Adrenal gland (tissue), 9 donors: ENCODE measurements at regions not wholly inside any gene's neighbourhood (a gene's known extent, or its start where the extent isn't known, plus 50 kb on each side); places are given as distances from the start of the nearest gene placed in this dataset.

Experiments used
- DNase-seq, 7 donors: peaks; one replicate each; pipeline ENCODE4 v3.0.0-alpha.2; 2019 to 2020
- H3K27ac ChIP-seq, 5 donors: fragments of 200-600 bp; sonication (generic) in 4 of 5; 1 replicate in 3 of 5; 2 replicates in 2 of 5; pipeline versions ENCODE4 v1.5.1 to v1.8.0; 2016 to 2020; ENCODE audit warnings: mild to moderate bottlenecking in 1 of 5
- H3K27me3 ChIP-seq: fragments of 200-600 bp; 2 replicates; pipeline ENCODE4 v1.8.0; 2021
- H3K36me3 ChIP-seq, 2 donors: fragments of 200-600 bp; replicated peaks in 1 of 2; 1 replicate in 1 of 2; 2 replicates in 1 of 2; pipeline versions ENCODE4 v1.5.1 to v1.8.0; 2018 to 2022
- H3K4me1 ChIP-seq, 2 donors: fragments of 200-600 bp; replicated peaks in 1 of 2; 1 replicate in 1 of 2; 2 replicates in 1 of 2; pipeline versions ENCODE4 v1.5.1 to v1.8.0; 2018 to 2021
- H3K4me3 ChIP-seq, 4 donors: fragments of 200-600 bp; sonication (generic) in 3 of 4; one replicate each; pipeline ENCODE4 v1.5.1; 2016 to 2018
- H3K9me3 ChIP-seq, 3 donors: fragments of 200-600 bp; sonication (generic) in 1 of 3; replicated peaks in 1 of 3; 1 replicate in 2 of 3; 2 replicates in 1 of 3; pipeline versions ENCODE4 v1.5.1 to v1.8.0; 2016 to 2021
- POLR2A ChIP-seq, 2 donors: fragments of 450-650 bp; IDR thresholded peaks; one replicate each; pipeline ENCODE4 v1.6.1; 2017; ENCODE audit warnings: antibody characterized with exemption in 2 of 2, mild to moderate bottlenecking in 2 of 2, moderate library complexity in 1 of 2
- WGBS, 4 donors: extraction: QIAGEN DNeasy Blood & Tissue Kit in 2 of 4; methylation state at CpG; one replicate each; pipeline versions ENCODE4 v1.1.5 to v1.1.7; 2013 to 2017; 5-methylcytosine and 5-hydroxymethylcytosine counted together
- intact Hi-C, 2 donors: fragments of 100-400 bp; cut with DNase I; formaldehyde crosslinking; loops; one replicate each; pipeline versions ENCODE4 v1.14.1 to v1.15.0; 2022 to 2023
- TF ChIP-seq, protein P1 (sequence below), 6 experiments: fragments of 450-650 bp in 4 of 6; fragments of 200-600 bp in 2 of 6; sonication (generic) in 1 of 6; IDR thresholded peaks; 1 replicate in 5 of 6; 2 replicates in 1 of 6; pipeline versions ENCODE4 v1.5.1 to v1.8.0; 2016 to 2021; ENCODE audit warnings: antibody characterized with exemption in 6 of 6, mild to moderate bottlenecking in 2 of 6, moderate library complexity in 1 of 6
- donor health status: healthy with polysubstance abuse.
- donor health status: Bipolar disorder and iron deficiency.
- donor health status: DM: yes; HTN: yes; CAD: no.
- donor health status: DM: no; HTN: no; CAD: no.
- donor health status: DM: no; HTN: no; CAD: no.

DNA sequence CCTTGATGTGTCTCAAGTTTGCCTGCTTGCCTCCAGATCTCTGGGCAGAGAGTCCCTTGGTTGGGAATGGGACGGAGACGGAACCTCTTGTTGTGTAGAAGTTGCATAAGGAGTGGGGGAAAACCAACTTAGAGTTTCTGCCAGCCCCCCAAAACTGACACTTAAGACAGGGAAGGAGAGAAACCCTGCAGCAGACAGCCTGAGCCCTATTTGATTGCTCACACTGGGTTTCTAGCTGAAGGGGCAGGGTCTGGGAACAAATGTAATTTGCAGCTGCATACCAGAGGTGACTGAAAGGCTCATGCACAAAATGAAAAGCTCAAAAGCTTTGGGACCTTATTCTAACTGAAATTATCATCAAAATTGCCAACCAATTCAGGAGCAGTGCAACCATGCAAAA, 254.5 kb downstream of the RASEF start:
- Histone ChIP-seq H3K4me3 (no peak overlapping the region), H3K27me3 (no peaks in the 10 kb centered on the region), H3K36me3 (no peaks in the 10 kb centered on the region), H3K9me3 (no peaks in the 10 kb centered on the region), H3K27ac (no peak overlapping the region), H3K4me1 (no peaks in the 10 kb centered on the region)
- TF ChIP-seq, protein P1, sequence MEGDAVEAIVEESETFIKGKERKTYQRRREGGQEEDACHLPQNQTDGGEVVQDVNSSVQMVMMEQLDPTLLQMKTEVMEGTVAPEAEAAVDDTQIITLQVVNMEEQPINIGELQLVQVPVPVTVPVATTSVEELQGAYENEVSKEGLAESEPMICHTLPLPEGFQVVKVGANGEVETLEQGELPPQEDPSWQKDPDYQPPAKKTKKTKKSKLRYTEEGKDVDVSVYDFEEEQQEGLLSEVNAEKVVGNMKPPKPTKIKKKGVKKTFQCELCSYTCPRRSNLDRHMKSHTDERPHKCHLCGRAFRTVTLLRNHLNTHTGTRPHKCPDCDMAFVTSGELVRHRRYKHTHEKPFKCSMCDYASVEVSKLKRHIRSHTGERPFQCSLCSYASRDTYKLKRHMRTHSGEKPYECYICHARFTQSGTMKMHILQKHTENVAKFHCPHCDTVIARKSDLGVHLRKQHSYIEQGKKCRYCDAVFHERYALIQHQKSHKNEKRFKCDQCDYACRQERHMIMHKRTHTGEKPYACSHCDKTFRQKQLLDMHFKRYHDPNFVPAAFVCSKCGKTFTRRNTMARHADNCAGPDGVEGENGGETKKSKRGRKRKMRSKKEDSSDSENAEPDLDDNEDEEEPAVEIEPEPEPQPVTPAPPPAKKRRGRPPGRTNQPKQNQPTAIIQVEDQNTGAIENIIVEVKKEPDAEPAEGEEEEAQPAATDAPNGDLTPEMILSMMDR (IDR thresholded peaks at IDR 0.05): no peak
- TF ChIP-seq POLR2A (IDR thresholded peaks at IDR 0.05): no peak
- DNase-seq: no peak
- WGBS, 4 donors: 80 to 94% (median 88%) methylated on average over 2 of the region's 2 CpGs
- intact Hi-C loops: no loop called here

DNA sequence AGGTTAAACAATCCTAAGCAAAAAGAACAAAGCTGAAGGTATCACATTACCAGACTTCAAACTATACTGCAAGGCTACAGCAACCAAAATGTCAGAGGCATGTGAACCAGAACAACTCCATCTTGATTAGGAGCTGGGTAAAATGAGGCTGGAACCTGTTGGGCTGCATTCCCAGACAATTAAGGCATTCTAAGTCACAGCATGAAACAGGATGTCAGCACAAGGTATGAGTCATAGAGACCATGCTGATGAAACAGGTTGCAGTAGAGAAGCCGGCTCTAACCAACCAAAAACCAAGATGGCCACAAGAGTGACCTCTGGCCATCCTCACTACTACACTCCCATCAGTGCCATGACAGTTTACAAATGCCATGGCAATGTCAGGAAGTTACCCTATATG, 252.0 kb downstream of the RASEF start:
- 72 to 90% (median 86%) methylated on average over 1 of the region's 1 CpG for WGBS, 4 donors
- Histone ChIP-seq H3K9me3 (no peaks in the 10 kb centered on the region), H3K4me3 (no peak overlapping the region), H3K4me1 (no peaks in the 10 kb centered on the region), H3K27ac (no peak overlapping the region), H3K27me3 (no peaks in the 10 kb centered on the region), H3K36me3 (no peaks in the 10 kb centered on the region)
- TF ChIP-seq POLR2A (IDR thresholded peaks at IDR 0.05): no peak
- TF ChIP-seq, protein P1 (IDR thresholded peaks at IDR 0.05): no peak
- intact Hi-C loops: no loop called here
- DNase-seq: no peak

DNA sequence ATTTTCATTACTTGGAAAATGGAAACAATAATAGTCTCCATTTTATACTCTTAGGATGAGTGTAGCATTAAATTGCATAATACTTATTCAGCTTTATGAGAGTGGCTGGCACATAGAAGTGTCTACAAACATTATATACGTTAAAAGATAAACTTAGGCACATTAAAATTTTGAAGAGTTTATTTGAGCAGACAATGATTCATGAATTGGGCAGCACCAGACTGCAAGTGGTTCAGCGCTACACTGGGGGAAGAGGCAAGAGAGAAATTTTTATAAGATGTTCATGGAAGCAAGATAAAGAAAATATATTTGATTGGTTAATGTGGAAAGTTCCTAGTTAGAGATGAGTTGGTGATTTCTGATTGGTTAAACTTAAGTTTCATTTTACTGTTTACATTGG, 243.7 kb downstream of the RASEF start:
- no peak for DNase-seq
- H3K27me3 ChIP-seq: no peaks in the 10 kb centered on the region
- intact Hi-C loops: no loop called here
- TF ChIP-seq POLR2A (IDR thresholded peaks at IDR 0.05): no peak
- TF ChIP-seq, protein P1 (IDR thresholded peaks at IDR 0.05): no peak
- no peak overlapping the region for H3K27ac ChIP-seq
- WGBS, 4 donors: 84 to 92% (median 87%) methylated on average over 2 of the region's 2 CpGs
- H3K9me3 ChIP-seq: no peaks in the 10 kb centered on the region
- H3K4me1 ChIP-seq: no peaks in the 10 kb centered on the region
- no peak overlapping the region for H3K4me3 ChIP-seq
- H3K36me3 ChIP-seq: no peaks in the 10 kb centered on the region

DNA sequence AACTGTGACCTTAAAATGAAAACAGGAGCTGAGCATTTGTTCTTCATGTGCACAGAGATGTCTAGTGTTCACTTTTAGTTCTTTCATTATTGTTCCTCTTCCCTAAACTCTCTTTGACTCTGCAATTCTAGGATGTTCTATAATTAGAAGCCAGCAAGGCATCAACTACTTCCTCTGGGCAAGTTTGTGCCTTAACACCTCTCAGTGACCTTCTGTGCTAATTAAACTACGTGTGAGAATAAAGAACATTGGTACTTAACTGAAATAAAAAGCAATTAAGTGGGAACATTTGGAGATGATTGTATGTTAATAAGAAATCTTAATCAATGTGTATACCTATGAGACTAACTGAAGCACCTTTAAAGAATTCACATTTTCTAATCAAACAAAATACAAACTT, 242.8 kb downstream of the RASEF start:
- WGBS, 4 donors: 30 to 58% (median 43%) methylated on average over 1 of the region's 1 CpG
- H3K36me3 ChIP-seq: no peaks in the 10 kb centered on the region
- no peak overlapping the region for H3K27ac ChIP-seq
- intact Hi-C loops: no loop called here
- TF ChIP-seq, protein P1 (IDR thresholded peaks at IDR 0.05): no peak
- TF ChIP-seq POLR2A (IDR thresholded peaks at IDR 0.05): no peak
- H3K4me3 ChIP-seq: no peak overlapping the region
- no peak for DNase-seq
- H3K4me1 ChIP-seq: no peaks in the 10 kb centered on the region
- H3K9me3 ChIP-seq: no peaks in the 10 kb centered on the region
- no peaks in the 10 kb centered on the region for H3K27me3 ChIP-seq
